Endothelial cell of umbilical vein (primary cell): ENCODE measurements at regions not wholly inside any gene's neighbourhood (a gene's known extent, or its start where the extent isn't known, plus 50 kb on each side); places are given as distances from the start of the nearest gene placed in this dataset.

Experiments used
- BruUV-seq: library from RNA; stranded (reverse); fragments of 400-500 nt; replicated peaks from 2 replicates; lab custom pipeline; 2021; lab: Mats Ljungman, UMichigan
- CTCF ChIA-PET: fragments of 300-600, 350-600 bp; sonication (Branson Sonifier 250); formaldehyde crosslinking; loops from one replicate; lab custom pipeline; 2021; ENCODE audit warnings: antibody characterized with exemption, inconsistent platforms; lab: Charles Lee
- POLR2A ChIA-PET: fragments of 300-600, 350-600 bp; sonication (Branson Sonifier 250); formaldehyde crosslinking; loops from one replicate; lab custom pipeline; 2021; ENCODE audit warnings: antibody characterized with exemption, inconsistent platforms; lab: Charles Lee
- DNase-seq: peaks from one replicate; pipeline ENCODE4 v3.0.0-alpha.2; 2011; ENCODE audit warnings: low read depth, low spot score
- FAIRE-seq: peaks from 2 replicates; lab custom pipeline; 2011; peaks lifted over from hg19 to GRCh38; lab: Jason Lieb, UNC
- H2AFZ ChIP-seq: 2 replicates; pipeline ENCODE4 v1.6.0; 2012; ENCODE audit warnings: low read depth, low read length, control low read depth, inconsistent platforms
- H3K27ac ChIP-seq: 2 replicates; pipeline ENCODE4 v1.5.1; 2011; ENCODE audit warnings: low read depth, mild to moderate bottlenecking, control low read depth, low read length, moderate library complexity; ENCODE audit not compliant: insufficient read depth
- H3K27me3 ChIP-seq, 2 experiments: 2 replicates each; pipeline versions ENCODE4 v1.6.0 to v1.6.1; 2011; ENCODE audit warnings: low read length in 2 of 2, mixed read lengths in 1 of 2; ENCODE audit not compliant: control insufficient read depth in 2 of 2, insufficient read depth in 2 of 2
- H3K36me3 ChIP-seq, 2 experiments: 2 replicates in 1 of 2; 3 replicates in 1 of 2; pipeline ENCODE4 v1.5.1; 2011; ENCODE audit warnings: low read length in 2 of 2, mild to moderate bottlenecking in 1 of 2, moderate library complexity in 1 of 2; ENCODE audit not compliant: control insufficient read depth in 2 of 2, insufficient read depth in 2 of 2; ENCODE audit errors: extremely low read depth in 1 of 2
- H3K4me1 ChIP-seq: 3 replicates; pipeline ENCODE4 v1.5.1; 2011; ENCODE audit warnings: mild to moderate bottlenecking, low read length; ENCODE audit not compliant: control insufficient read depth, insufficient read depth; ENCODE audit errors: extremely low read depth
- H3K4me2 ChIP-seq: 2 replicates; pipeline ENCODE4 v1.6.1; 2011; ENCODE audit warnings: low read length, control low read depth, mixed read lengths; ENCODE audit not compliant: insufficient read depth
- H3K4me3 ChIP-seq, 3 experiments: fragments of 200-600 bp in 1 of 3; sonication (generic), shearing (Covaris generic) in 1 of 3; replicated peaks in 1 of 3; 2 replicates each; pipeline ENCODE4 v1.5.1; 2011 to 2016; ENCODE audit warnings: control low read depth in 3 of 3, low read length in 3 of 3, mild to moderate bottlenecking in 2 of 3, inconsistent platforms in 1 of 3, low read depth in 1 of 3, moderate library complexity in 1 of 3; ENCODE audit not compliant: insufficient read depth in 1 of 3
- H3K79me2 ChIP-seq: 2 replicates; pipeline ENCODE4 v1.6.0; 2012; ENCODE audit warnings: low read length, inconsistent platforms; ENCODE audit not compliant: control insufficient read depth, insufficient read depth
- H3K9ac ChIP-seq: replicated peaks from 2 replicates; pipeline ENCODE3; 2011; ENCODE audit warnings: low read length, control low read depth; ENCODE audit not compliant: insufficient read depth; ENCODE audit errors: extremely low read depth
- H3K9me1 ChIP-seq: replicated peaks from 3 replicates; pipeline ENCODE4 v1.6.0; 2011; ENCODE audit warnings: mild to moderate bottlenecking, low read length; ENCODE audit not compliant: control insufficient read depth, insufficient read depth; ENCODE audit errors: extremely low read depth
- H3K9me3 ChIP-seq: replicated peaks from 2 replicates; pipeline ENCODE4 v1.5.1; 2012; ENCODE audit warnings: low read length, inconsistent platforms; ENCODE audit not compliant: control insufficient read depth, insufficient read depth
- H4K20me1 ChIP-seq: replicated peaks from 2 replicates; pipeline ENCODE3; 2011; ENCODE audit warnings: mild to moderate bottlenecking, low read length; ENCODE audit not compliant: control insufficient read depth, insufficient read depth; ENCODE audit errors: extremely low read depth
- CTCF ChIP-seq, 2 donors: IDR thresholded peaks; 1 replicate in 1 of 2; 2 replicates in 1 of 2; pipeline ENCODE4 v1.5.1; 2011; ENCODE audit warnings: low read length in 2 of 2, mild to moderate bottlenecking in 2 of 2, moderate library complexity in 2 of 2, control low read depth in 1 of 2, inconsistent platforms in 1 of 2, low read depth in 1 of 2; ENCODE audit not compliant: insufficient read depth in 1 of 2; ENCODE audit errors: extremely low read depth in 1 of 2
- EZH2 ChIP-seq: IDR thresholded peaks from 2 replicates; pipeline ENCODE4 v1.6.1; 2012; ENCODE audit warnings: borderline replicate concordance, low read depth, mild to moderate bottlenecking, moderate library complexity, low read length, inconsistent platforms; ENCODE audit not compliant: severe bottlenecking
- FOS ChIP-seq: IDR thresholded peaks from 2 replicates; pipeline ENCODE4 v1.6.1; 2011; ENCODE audit warnings: mild to moderate bottlenecking, low read length, moderate library complexity, borderline replicate concordance; ENCODE audit not compliant: insufficient read depth
- GATA2 ChIP-seq: IDR thresholded peaks from 2 replicates; pipeline ENCODE4 v1.7.0; 2011; ENCODE audit warnings: low read depth, mild to moderate bottlenecking, moderate library complexity, mixed read lengths, low read length; ENCODE audit not compliant: insufficient read length, insufficient read depth
- JUN ChIP-seq: IDR thresholded peaks from 2 replicates; pipeline ENCODE4 v1.6.1; 2011; ENCODE audit warnings: borderline replicate concordance, low read depth; ENCODE audit not compliant: insufficient read length, insufficient read depth
- MAX ChIP-seq: IDR thresholded peaks from 2 replicates; pipeline ENCODE4 v1.6.1; 2011; ENCODE audit not compliant: insufficient read depth, insufficient read length
- MYC ChIP-seq: IDR thresholded peaks from one replicate; pipeline ENCODE4 v1.6.1; 2011; ENCODE audit warnings: mild to moderate bottlenecking, low read depth, low read length
- POLR2A ChIP-seq: IDR thresholded peaks from 2 replicates; pipeline ENCODE4 v1.6.1; 2012; ENCODE audit warnings: low read depth, mild to moderate bottlenecking, control low read depth, low read length
- POLR2AphosphoS5 ChIP-seq: IDR thresholded peaks from 2 replicates; pipeline ENCODE4 v1.6.1; 2012; ENCODE audit warnings: low read depth, mild to moderate bottlenecking, control low read depth, low read length, moderate library complexity; ENCODE audit not compliant: insufficient read depth
- dilution Hi-C: fragments of 300-500 bp; cut with MboI; formaldehyde crosslinking; loops from one replicate; pipeline ENCODE4 v1.15.0; 2019; ENCODE audit warnings: low sequenced_read_pairs; ENCODE audit not compliant: extremely low pct_ligation_motif_present
- intact Hi-C: fragments of 100-400 bp; cut with micrococcal nuclease; formaldehyde crosslinking; loops from one replicate; pipeline ENCODE4 v1.10.0; 2022

- POLR2A ChIA-PET, result no interaction called here
These were observed 1045.9 kb downstream of the CDY2B start for GRCh38 chrY:16834151-16834550.

More at GRCh38 chrY:16834151-16834550, 1045.9 kb downstream of the CDY2B start:
- dilution Hi-C loops, result no loop called here
- intact Hi-C loops, result no loop called here
- no peaks in the 10 kb centered on the region for H3K4me1 ChIP-seq
- H3K4me2 ChIP-seq, result no peak overlapping the region
- no peak overlapping the region for H3K9ac ChIP-seq
- BruUV-seq, result no TSS peak
- no peaks in the 10 kb centered on the region for H3K9me1 ChIP-seq
- CTCF ChIA-PET, result no interaction called here
- H3K79me2 ChIP-seq, result no peaks in the 10 kb centered on the region
- H3K27me3 ChIP-seq, result no peaks in the 10 kb centered on the region
- H2AFZ ChIP-seq, result peak overlapping the region; percentile 37
- FAIRE-seq, result peak; percentile 74
- no peak for DNase-seq
- no peaks in the 10 kb centered on the region for H4K20me1 ChIP-seq
- H3K27ac ChIP-seq, result no peak overlapping the region
- H3K4me3 ChIP-seq, result no peak overlapping the region
- H3K9me3 ChIP-seq, result no peaks in the 10 kb centered on the region
- no peak for TF ChIP-seq MYC
- TF ChIP-seq POLR2A, result no peak
- no peak for TF ChIP-seq CTCF (IDR thresholded peaks at IDR 0.05; ENCODE audit: extremely low read depth in 1 of 2, insufficient read depth in 1 of 2, low read depth in 1 of 2, low read length in 2 of 2)
- no peak for TF ChIP-seq MAX
- no peak for TF ChIP-seq JUN
- TF ChIP-seq EZH2, result no peak
- no peak for TF ChIP-seq FOS
- no peak for TF ChIP-seq POLR2AphosphoS5
- TF ChIP-seq GATA2, result no peak
- no peaks in the 10 kb centered on the region for H3K36me3 ChIP-seq
